Right renal pelvis (tissue), 4 donors: ENCODE measurements at regions not wholly inside any gene's neighbourhood (a gene's known extent, or its start where the extent isn't known, plus 50 kb on each side); places are given as distances from the start of the nearest gene placed in this dataset.

Source experiments
- DNase-seq, 4 donors: peaks; one replicate each; pipeline ENCODE4 v3.0.0-alpha.2; 2013; ENCODE audit warnings: low read depth in 4 of 4, low spot score in 3 of 4, missing footprints in 1 of 4

GRCh38 chr4:22921936-22922335, 229.2 kb downstream of the GBA3 start:
- no peak for DNase-seq

- DNase-seq = no peak
These were observed 218.5 kb downstream of the GBA3 start for GRCh38 chr4:22911285-22911684.

- DNase-seq = no peak
These were observed 217.5 kb downstream of the GBA3 start for GRCh38 chr4:22910200-22910599.

GRCh38 chr4:22906045-22906444, 213.3 kb downstream of the GBA3 start:
- no peak for DNase-seq

GRCh38 chr4:22903913-22904312, 211.2 kb downstream of the GBA3 start:
- DNase-seq = no peak

GRCh38 chr4:22901631-22902030, 208.9 kb downstream of the GBA3 start:
- DNase-seq = no peak

GRCh38 chr4:22900876-22901275, 208.1 kb downstream of the GBA3 start:
- DNase-seq = no peak

GRCh38 chr4:22897520-22898108, 204.9 kb downstream of the GBA3 start:
- DNase-seq = peak in 2 of 4 donors; percentile 1 to 15

GRCh38 chr4:22895482-22895881, 202.7 kb downstream of the GBA3 start:
- no peak for DNase-seq

- DNase-seq = no peak
These were observed 191.4 kb downstream of the GBA3 start for GRCh38 chr4:22884157-22884556.

GRCh38 chr4:22881411-22881810, 188.7 kb downstream of the GBA3 start:
- DNase-seq = no peak

GRCh38 chr4:22877486-22878052, 184.8 kb downstream of the GBA3 start:
- no peak for DNase-seq

- DNase-seq = no peak
These were observed 183.5 kb downstream of the GBA3 start for GRCh38 chr4:22876270-22876669.

GRCh38 chr4:22875587-22876257, 183.0 kb downstream of the GBA3 start:
- no peak for DNase-seq

GRCh38 chr4:22874334-22874912, 181.7 kb downstream of the GBA3 start:
- DNase-seq = no peak

GRCh38 chr4:22873899-22874298, 181.2 kb downstream of the GBA3 start:
- no peak for DNase-seq

GRCh38 chr4:22870847-22871449, 178.2 kb downstream of the GBA3 start:
- DNase-seq = no peak

- DNase-seq = no peak
These were observed 176.5 kb downstream of the GBA3 start for GRCh38 chr4:22869235-22869634.
